Stimulated activated CD8-positive, alpha-beta memory T cell treated with anti-CD3 and anti-CD28 coated beads, Interleukin-7, amount 100 ng/mL, for 48 hours (primary cell): ENCODE measurements at regions not wholly inside any gene's neighbourhood (a gene's known extent, or its start where the extent isn't known, plus 50 kb on each side); places are given as distances from the start of the nearest gene placed in this dataset.

Experiments used
- DNase-seq, 2 donors: peaks; one replicate each; pipeline ENCODE4 v3.0.0-alpha.2; 2020; ENCODE audit warnings: low read depth in 1 of 2; ENCODE audit errors: extremely low read depth in 1 of 2

DNA sequence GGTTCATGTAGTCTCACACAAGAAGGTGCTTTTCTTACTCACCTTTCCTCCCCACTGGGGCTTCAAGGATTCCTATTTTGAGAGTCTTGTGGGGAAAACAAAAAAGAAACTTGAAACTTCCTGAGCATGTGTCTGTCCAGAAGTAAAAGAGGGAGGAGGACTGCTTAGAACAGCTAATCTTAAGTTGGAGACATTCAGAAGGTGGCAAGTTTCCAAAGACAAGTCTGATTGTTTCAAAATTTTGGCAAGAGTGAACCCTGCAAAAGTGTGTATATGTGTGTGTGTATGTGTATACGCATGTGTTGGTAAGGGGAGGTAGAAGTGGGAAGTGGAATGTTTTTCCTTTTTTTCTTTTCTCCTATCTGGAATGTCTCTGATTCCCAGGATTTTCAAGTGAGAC lies 189.0 kb upstream of the FRMPD4 start:
- no peak for DNase-seq

DNA sequence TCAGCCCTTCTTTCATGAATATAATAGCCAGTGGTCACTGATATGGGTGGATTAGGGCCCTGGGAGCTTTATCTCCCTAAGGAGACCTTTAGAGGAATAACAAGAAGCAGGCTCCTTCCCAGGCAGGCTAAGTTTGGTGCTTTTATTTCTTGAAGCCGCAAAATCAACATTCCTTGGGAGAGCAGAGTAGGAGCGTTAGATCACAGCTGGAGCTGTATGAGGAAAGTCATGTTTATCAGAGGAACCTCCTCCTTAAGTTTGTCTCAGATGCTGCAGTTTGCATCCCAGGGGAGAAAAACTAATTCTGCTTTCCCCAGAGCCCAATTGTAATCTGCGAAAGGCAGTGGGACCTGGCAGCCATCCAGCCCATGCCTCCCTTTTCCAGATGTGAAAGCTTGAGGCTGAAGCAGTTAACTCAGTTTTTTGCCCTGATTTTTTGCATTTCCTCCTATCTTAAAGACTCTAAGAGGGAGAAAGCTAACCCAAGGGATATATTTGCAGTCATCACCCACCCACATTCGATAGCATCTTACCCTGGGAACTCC lies 186.0 kb upstream of the FRMPD4 start:
- DNase-seq, result no peak

DNA sequence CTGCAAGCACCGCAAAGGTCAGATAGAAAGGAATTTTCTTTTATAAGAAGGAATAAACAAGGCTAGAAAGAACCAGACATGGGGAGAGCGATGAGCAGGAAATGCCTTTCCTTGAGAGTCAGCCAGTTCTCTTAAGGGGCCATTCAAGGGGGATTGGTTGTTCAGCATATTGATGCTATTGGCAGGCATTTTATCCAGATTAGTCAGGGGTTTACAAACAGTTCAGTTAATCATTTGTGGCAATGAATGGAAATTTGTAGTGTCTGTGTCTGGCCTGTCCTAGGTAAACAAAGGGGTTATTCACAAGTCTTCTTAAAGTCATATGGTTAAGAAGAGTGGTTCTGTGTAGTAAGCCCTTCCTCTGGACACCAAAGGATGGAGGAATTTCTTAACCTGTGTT lies 184.7 kb upstream of the FRMPD4 start:
- no peak for DNase-seq

GRCh38 chrX:11954176-11954575 lies 184.1 kb upstream of the FRMPD4 start:
- no peak for DNase-seq

- DNase-seq, result no peak
Observed at GRCh38 chrX:11960031-11960430, 178.2 kb upstream of the FRMPD4 start.

DNA sequence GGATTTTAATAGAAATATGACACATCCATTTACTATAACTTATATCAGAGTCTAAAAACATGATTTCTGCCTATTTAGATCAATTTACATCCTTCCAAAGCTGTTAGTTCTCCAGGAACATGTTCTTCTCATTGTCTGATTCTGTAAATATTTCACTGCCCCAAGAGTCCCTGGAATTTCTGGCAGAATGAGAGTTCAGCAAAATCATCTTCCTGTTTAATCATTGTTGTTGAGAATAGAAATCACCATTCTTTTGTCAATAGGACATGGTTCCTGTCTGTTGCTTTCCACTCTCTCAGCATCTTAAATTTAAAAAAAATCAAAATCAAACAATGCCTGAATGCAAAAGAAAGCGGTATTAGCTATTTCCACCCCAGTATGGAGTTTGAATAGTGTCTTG lies 172.8 kb upstream of the FRMPD4 start:
- DNase-seq, result no peak

DNA sequence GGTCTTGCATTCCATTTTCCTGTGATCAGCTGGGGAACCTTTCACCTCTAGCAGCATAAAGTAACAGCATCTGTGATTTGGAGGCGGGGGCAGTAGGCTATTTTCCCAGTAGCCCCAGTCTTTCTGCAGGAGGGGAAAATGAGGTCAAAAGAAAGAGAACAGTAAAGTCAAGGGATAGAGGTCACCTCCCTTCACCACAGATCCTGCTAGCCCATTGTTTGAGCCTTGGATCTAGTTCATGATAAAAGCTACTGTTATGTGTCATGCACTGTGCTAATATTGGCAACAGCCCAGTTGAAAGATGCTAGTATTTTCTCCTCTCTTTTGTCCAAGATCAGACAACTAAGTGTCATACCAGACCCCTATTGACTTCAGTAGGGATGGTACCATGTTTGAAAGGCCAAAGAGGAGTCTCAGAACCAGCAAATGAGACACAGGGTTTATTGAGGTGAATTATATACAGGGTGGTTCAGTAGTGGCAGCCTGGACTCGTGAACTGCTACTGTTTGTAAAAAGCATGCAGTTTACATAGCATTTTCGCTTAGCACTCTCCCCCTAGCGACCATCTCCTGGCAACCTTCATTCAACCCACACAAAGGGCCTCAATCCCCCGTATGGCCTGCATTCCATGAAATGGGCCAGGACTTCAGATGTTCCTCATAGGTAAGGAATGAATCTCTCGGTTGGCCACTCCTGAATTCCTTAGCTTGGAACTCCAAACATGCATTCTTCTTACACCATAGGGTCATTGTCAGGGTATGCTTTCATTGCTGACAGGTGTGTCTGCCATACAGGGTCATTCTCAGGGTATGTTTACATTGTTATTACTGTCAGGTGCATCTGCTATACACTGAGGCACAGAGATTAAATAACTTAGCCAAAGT lies 170.0 kb upstream of the FRMPD4 start:
- DNase-seq, result no peak

DNA sequence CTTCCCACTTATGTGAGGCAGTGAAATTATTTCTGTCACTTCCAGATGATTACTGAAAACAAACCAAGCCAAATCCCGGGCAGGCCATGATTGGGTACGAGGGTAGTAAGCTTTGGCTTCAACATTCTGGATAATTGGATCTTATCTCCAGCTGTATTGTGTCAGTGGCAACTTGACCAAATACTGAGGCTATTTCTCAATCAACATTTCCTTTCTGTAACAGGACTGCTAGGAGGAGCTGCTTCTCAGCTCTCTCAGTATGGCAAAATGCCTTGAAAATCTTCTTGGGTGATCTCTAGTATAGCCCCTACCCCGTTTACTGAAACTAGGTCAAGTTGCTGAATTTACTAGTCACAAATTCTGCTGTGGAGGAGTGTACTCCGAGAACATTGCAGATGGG lies 169.3 kb upstream of the FRMPD4 start:
- no peak for DNase-seq

DNA sequence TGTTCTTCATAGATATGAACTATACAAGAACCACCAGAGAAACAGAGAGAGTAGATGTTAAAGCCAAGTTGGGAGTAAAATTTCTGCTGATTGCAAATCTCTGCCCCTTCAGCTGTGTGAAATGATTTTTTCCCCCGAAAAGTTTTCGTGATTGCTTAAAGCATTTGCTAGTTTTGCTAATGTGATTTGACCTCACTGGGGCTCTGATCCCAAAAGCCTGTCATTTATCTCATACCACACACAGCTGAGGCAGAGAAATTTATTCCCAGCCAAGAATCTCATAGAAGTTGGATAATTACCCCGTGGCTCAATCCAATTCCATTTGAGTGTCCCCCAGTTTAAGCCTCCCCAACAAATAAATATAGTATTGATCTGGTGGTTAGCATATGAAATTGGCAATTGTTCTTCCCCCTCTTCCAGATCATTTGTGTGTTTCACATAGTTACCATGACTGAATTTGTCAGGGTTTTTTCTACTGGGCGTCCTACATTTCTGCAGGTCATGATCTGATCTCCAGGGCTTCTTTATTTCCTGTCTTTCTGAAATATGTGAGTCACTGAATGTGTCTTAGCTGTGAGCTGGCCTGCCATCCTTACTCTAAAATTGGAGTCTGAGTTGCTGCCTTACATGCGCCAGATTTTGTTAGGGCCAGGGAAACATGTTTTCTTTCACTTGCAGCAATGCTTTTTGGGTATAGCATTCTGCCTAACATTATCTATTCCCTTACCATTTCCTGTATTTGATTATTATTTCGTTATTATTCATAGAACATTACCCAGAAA lies 167.5 kb upstream of the FRMPD4 start:
- no peak for DNase-seq

DNA sequence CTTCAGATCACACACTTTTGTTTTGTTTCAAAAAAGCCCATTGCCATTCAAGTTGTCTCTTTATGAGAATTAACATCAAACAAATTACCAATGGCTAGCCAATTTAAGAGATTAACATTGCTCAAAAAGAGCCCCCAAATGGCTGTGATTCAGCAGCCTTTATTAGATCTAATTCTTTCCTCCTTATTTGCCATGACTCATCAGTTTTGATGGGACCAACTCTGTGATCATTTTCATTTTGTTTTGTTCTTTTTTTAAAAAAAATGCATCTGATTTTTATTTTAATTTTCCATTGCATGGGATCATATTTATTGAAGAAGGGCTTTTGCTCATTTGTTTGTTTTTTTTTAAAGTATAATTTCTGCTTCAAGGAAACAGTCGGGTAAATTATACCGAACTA lies 161.6 kb upstream of the FRMPD4 start:
- no peak for DNase-seq

GRCh38 chrX:11992271-11992670 lies 146.0 kb upstream of the FRMPD4 start:
- DNase-seq, result no peak

DNA sequence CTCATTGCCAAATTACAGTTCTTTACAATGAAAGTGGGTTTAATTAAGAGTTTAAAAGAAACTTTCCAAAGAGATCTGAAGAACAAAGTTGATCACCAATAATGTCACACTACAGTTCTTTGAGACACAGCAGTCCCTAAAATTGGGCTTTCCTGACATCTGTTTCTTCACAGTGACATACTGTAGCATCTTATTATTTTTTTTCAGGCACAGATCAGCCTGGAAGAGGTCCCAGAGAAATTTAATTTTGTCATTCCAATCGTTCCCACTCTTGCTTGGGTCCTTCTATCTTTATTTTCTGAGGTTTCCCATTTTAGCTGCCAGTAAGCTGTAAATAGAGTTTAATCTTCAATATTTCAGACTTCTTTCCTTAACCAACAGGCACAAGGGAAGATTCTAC lies 143.1 kb upstream of the FRMPD4 start:
- no peak for DNase-seq

DNA sequence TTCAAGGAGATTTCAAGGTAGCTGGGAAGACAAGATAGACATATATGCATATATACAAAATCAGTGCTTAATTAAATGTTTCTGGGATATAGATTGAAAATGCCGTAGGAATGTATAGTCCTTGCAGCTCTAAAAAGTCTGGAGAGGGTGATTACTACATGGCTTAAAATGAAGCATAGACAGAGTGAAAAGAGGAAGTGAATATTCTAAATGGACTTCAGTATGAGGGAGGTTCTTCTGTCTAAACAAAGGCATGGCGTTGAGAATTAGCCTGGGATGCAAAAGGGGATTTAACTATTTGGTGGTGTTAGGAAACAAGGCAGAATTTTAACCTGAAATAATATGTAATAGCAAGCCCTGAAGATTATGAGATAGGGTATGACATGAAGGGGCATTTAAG lies 141.5 kb upstream of the FRMPD4 start:
- DNase-seq, result no peak

- DNase-seq, result no peak
Observed at GRCh38 chrX:11998944-11999343, 139.3 kb upstream of the FRMPD4 start.

GRCh38 chrX:12002876-12003275 lies 135.4 kb upstream of the FRMPD4 start:
- no peak for DNase-seq

- peak in 1 of 2 donors; percentile 0 for DNase-seq
Observed at GRCh38 chrX:12007881-12008280, 130.4 kb upstream of the FRMPD4 start.

DNA sequence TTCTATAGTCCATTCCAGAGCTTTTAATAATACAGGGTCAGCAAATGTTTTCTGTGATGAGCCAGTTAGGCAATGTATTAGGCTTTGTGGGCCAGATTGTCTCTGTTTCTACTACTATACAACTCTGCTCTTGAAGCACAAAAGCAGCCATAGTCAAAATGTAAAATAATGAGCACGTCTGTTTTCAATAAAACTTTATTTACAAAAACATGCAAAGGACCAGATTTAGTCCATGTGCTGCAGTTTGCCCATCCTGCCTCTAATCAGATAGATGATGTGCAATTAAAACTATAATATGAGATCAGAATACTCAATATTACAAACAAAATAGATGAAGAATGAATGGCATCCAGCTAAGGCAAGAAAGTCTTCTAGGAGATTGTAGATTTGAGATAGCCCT lies 127.8 kb upstream of the FRMPD4 start:
- DNase-seq, result no peak

DNA sequence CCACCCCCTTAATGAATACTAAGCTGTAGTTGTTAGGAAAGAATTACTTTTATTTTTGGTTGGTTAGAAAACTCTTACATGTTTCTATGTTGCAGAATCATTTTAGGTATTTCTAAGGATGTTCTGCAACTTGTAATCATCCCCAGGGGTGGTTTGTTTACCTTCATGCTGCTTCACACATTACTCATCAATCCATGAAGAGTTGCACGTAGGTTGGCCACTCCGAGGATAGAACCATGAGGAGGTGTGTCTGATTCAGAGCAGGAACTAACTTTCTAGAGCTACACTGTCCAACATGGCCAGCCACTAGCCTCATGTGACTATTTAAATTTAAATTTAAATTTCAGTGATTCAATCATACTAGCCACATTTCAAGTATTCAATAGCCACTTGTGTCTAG lies 127.2 kb upstream of the FRMPD4 start:
- no peak for DNase-seq

DNA sequence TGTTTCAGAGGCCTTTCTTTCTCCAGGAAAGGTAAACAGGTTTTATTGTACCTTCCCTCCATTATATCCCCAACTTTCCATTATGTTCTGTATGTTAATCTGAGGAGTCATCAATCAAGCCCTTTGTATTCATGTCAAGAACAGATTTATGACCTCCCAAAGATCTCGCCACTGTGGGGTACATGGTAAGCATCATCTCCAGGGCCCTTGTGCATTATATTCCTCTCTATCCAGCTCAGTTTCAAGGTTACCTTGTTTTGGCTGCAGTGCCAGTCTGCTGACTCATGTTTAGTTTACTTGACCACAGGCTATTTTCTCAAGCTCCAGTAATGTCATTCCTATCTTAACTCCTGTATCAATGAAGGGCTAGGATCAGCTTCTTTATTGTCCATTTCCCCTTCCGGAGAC lies 125.1 kb upstream of the FRMPD4 start:
- no peak for DNase-seq

DNA sequence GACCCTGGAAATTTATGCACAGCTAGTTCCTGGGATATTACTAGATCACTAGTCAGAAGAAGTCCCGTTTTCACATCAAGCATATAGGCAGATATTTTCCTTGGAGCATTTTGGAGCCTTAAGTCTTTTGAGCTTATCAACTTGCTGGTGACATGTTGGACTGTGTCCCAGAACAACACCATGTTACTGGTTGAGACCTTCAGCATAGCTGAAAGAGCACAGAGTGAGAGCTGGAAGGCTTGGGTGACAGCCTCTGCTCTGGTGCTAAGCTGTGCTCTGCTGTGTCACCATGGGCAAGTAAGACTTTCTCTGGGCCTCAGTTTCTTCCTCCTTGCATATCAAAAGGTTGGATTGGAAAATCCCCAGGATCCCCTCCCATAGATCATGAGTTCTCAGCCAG lies 116.6 kb upstream of the FRMPD4 start:
- DNase-seq, result no peak

- DNase-seq, result no peak
Observed at GRCh38 chrX:12026481-12026880, 111.8 kb upstream of the FRMPD4 start.

GRCh38 chrX:12032082-12032481 lies 106.2 kb upstream of the FRMPD4 start:
- DNase-seq, result no peak
